Epithelial cell of esophagus (primary cell): ENCODE measurements at regions not wholly inside any gene's neighbourhood (a gene's known extent, or its start where the extent isn't known, plus 50 kb on each side); places are given as distances from the start of the nearest gene placed in this dataset.

ENCODE experiments used
- DNase-seq: peaks from one replicate; pipeline ENCODE4 v3.0.0; 2010; ENCODE audit warnings: low read depth
- H3K4me3 ChIP-seq: 2 replicates; pipeline ENCODE4 v1.5.1; 2011; ENCODE audit warnings: mild to moderate bottlenecking, low read length, control low read depth
- CTCF ChIP-seq: IDR thresholded peaks from 2 replicates; pipeline ENCODE4 v1.5.1; 2011; ENCODE audit warnings: low read depth, mild to moderate bottlenecking, low read length, control low read depth, inconsistent platforms; ENCODE audit not compliant: insufficient read depth; ENCODE audit errors: missing control alignments

- TF ChIP-seq CTCF, result no peak
- no peak for DNase-seq
- H3K4me3 ChIP-seq, result no peak overlapping the region
Measured at GRCh38 chr14:54322701-54323337, 74.0 kb upstream of the CDKN3 start.

GRCh38 chr14:54325766-54326165, 71.0 kb upstream of the CDKN3 start:
- H3K4me3 ChIP-seq, result no peak overlapping the region
- no peak for DNase-seq
- no peak for TF ChIP-seq CTCF

GRCh38 chr14:54329082-54329695, 67.6 kb upstream of the CDKN3 start:
- H3K4me3 ChIP-seq, result no peak overlapping the region
- TF ChIP-seq CTCF, result peak; percentile 89
- DNase-seq, result peak; percentile 66

- TF ChIP-seq CTCF, result no peak
- H3K4me3 ChIP-seq, result no peak overlapping the region
- DNase-seq, result no peak
Measured at GRCh38 chr14:54330876-54331275, 65.9 kb upstream of the CDKN3 start.

GRCh38 chr14:54331516-54331915, 65.3 kb upstream of the CDKN3 start:
- no peak for TF ChIP-seq CTCF
- DNase-seq, result no peak
- no peak overlapping the region for H3K4me3 ChIP-seq

- no peak overlapping the region for H3K4me3 ChIP-seq
- no peak for DNase-seq
- TF ChIP-seq CTCF, result no peak
Measured at GRCh38 chr14:54332490-54332889, 64.3 kb upstream of the CDKN3 start.

GRCh38 chr14:54333511-54333910, 63.3 kb upstream of the CDKN3 start:
- no peak for TF ChIP-seq CTCF
- H3K4me3 ChIP-seq, result no peak overlapping the region
- DNase-seq, result no peak
